GM18907 (cell line): ENCODE measurements at regions not wholly inside any gene's neighbourhood (a gene's known extent, or its start where the extent isn't known, plus 50 kb on each side); places are given as distances from the start of the nearest gene placed in this dataset.
"Not testable (repeated sequence)": the region's sequence is repeated elsewhere in the genome, so short reads cannot be mapped to it uniquely, and the experiment has no call there.

Source experiments
- ATAC-seq: cut with Tn5 transposase; IDR thresholded peaks from one replicate; pipeline ENCODE4 v1.9.1; 2021; ENCODE audit warnings: mild to moderate bottlenecking, moderate library complexity; ENCODE audit not compliant: unreplicated experiment

DNA sequence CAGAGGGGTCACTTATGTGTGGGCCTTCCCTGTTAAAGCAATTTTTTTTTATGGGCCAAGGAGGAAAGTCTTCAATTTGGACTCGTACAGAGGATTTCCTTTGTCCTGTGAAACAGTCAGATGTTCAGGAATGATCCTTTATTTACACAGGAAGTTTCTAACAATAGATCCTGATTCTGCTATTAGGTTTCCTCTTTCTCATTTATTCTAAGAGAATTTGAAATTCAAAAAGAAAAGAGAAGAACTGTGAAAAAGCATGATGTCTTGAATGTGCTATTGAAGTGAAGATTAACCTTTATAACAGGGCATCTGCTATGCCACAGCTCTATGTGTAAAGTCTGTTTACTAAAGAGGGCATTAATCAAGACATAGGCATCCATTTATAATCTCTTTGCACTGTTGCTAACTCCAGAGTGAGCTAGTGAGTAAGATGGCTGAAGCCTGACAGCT lies 105.3 kb upstream of the FAM98A start:
- ATAC-seq, result no peak

DNA sequence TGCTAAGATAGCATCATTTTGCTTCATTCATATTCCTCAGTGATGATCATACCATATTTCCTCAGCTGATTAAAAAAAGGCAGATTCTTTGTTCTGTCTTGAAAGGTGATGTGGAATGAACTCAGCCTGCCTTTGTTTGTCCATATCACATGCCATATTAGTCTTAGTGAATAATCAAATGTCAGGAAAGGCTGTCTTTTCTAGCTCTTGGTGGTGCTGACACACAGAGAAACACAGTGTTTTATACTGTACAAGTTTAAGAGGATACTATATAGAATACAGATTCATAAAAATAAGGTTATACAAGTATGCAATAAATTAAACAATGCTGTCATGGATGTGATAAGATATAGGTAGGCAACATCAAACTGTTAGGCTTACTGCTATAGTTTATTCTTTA lies 97.1 kb upstream of the FAM98A start:
- no peak for ATAC-seq

DNA sequence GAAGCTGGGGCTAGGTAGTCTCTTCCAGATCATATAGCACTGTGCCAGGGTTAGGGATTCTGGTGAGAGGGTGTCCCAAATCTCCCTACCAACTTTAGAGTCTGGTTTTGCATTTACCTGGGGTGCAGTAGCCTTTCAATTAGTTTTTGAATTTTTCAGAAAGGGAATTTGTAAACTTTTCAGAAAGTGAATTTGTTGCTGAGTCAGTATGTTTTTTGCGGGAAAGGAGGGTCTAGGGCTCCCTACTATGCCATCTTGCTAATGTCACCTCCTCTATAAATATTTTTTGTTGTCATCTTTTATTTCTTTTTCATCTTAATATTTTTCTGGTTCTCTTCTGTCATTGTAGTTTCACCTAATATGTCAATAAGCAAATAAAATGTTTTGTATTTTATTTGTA lies 95.8 kb upstream of the FAM98A start:
- ATAC-seq, result no peak

GRCh38 chr2:33690686-33691085 lies 91.6 kb upstream of the FAM98A start:
- not testable (repeated sequence) for ATAC-seq

- ATAC-seq, result no peak
Measured at GRCh38 chr2:33681364-33681757, 82.3 kb upstream of the FAM98A start.

DNA sequence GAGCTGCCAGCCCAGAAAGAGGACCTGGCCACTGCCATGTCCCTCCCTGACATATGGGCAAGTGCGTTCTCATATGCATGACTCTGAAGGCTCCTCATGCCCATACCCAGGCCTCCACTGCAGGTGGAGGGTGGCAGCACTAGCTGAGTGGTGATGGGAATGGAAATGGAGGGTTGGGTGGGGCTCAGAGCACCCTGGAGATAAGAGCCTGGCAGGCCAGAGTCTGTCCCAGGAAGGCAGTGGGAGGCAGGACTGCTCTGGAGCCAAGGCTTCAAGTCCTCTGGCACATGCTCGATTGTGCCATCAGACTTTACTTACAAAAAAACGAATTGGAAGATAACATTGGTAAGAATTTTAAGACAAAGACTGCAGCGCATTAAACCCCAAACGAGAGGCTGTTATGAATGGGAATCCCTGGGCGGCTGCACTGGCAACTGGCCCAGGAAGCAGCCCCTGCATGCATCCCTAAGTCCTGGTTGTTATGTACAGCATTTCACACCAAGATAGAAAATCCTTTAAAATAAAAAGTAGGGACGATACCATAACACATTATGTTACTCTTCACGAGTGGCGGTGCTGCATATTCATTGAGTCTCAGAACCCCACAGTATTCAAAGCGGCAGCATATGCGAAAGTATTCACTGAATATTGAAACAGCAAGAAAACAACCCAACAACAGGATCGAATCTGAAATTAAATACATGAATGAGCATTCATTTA lies 81.7 kb upstream of the FAM98A start:
- no peak for ATAC-seq

- ATAC-seq, result no peak
Measured at GRCh38 chr2:33678436-33678835, 79.3 kb upstream of the FAM98A start.

DNA sequence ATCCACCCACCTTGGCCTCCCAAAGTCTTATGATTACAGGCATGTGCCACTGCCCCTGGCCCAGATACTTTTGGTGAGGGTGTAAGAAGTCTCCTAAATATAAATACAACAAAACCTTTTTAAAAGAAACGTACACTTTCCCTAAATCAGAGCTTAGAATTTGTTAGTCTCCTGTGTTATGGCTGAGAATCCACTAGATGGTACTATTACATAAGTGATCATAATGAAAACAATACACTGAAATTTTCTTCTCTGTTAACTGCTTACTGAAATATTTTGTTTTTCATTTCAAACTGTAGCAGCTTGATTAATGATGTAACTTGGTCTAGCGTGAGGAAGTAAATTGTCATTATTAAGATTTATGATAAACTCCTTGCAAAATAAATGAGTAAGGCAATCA lies 74.8 kb upstream of the FAM98A start:
- no peak for ATAC-seq

DNA sequence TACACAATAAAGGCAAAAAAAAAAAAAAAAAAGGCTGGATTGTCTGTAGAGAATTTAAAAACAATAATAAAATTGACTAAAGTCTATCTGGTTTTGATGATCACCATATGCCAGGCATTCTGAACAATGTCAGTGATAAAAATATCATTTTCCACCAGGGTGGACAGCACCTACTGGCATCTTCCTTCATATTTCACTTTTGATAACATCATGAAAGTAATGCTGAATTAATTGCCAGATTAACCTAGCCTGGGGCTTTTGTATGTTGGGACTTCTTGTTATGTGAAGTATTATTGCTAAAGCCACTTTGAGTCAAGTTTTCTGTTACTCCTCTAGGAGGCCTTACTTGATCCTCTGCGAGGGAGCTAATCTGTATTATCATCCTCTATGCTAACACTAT lies 73.8 kb upstream of the FAM98A start:
- no peak for ATAC-seq

GRCh38 chr2:33672389-33672788 lies 73.3 kb upstream of the FAM98A start:
- ATAC-seq, result no peak

DNA sequence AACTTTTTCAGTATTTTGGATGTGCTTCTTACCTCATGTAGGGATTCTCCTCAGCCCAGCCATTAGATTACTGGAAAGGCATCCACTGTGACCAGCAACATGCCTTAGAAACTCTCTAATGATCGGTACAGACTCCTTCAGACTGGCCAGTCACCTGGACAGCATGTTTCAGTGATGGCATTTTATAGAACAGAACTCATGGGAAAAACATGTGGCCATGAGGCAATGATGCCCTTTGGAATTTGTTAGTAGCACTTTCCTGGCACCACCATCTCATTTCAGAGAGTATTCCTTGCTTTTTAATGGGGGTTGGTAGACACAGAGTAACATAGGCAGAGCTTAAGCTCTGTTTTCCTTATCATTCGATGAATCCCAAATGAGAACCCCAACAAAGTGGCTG lies 72.1 kb upstream of the FAM98A start:
- no peak for ATAC-seq

DNA sequence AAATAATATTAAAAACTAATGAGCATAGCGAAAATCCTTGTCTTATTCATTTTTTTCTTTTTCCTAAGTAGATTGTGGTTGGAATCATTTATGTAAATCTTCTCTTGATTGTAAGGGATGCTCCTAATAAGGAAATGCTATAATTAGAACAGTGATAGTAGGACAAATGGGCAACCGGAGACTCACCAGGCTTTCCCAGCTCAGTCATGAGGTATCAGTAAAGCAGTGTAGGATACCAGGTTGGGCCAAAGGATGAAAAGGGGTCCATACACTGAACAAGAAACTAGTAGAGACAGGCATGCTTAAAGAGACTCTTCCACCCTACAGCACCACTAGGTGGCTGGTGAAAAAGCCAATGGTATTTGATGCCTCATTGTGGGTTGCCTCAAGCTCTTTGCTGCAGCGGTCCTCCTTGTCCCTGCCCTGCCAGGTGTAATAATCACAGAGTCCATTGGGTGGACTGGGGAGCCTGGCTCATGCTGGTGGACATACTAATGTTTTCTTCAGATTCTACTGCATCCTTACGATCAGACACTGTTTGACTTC lies 71.4 kb upstream of the FAM98A start:
- no peak for ATAC-seq

DNA sequence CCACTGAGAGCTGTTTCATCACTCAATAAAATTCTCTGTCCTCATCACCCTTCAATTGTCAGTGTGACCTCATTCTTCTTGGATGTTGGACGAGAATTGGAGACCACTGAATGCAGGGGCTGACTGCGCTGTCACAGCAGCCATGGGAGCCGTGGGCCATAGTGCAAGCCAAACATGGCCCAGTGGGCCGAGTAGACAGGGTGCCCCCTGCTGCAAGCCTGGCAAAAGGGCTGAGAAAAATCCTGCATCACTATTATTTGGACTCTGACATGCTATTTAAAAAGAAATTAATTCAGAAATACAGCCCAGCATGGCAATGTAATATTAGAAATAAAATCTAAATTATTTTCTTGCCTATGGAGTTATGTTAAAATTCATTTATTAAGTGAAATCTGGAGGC lies 67.8 kb upstream of the FAM98A start:
- ATAC-seq, result no peak

GRCh38 chr2:33665039-33665438 lies 65.9 kb upstream of the FAM98A start:
- ATAC-seq, result no peak

- no peak for ATAC-seq
Measured at GRCh38 chr2:33660416-33661123, 61.5 kb upstream of the FAM98A start.

- no peak for ATAC-seq
Measured at GRCh38 chr2:33655626-33656320, 56.7 kb upstream of the FAM98A start.

- ATAC-seq, result no peak
Measured at GRCh38 chr2:33652830-33653229, 53.7 kb upstream of the FAM98A start.

DNA sequence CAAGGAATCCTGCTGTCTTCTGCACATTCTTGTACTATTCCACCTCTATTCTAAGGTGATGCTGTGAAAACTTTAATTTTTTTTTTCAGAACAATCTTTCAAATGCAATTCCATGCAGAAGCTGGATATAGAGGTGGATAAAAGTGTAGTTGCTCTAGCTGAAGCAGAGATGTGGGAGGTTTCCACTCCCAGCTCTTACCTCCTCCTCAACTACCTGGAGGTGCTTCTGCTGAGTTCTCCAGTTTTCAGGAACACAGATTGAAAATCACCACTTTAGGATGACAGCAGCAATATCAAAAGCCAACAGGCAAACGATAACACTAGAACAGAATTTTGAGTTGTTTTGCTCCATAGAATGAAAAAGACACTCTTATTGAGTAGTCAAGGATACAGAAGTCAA lies 51.1 kb upstream of the FAM98A start:
- ATAC-seq, result no peak
